ENCODE measurements at regions not wholly inside any gene's neighbourhood (a gene's known extent, or its start where the extent isn't known, plus 50 kb on each side); places are given as distances from the start of the nearest gene placed in this dataset.

DNA sequence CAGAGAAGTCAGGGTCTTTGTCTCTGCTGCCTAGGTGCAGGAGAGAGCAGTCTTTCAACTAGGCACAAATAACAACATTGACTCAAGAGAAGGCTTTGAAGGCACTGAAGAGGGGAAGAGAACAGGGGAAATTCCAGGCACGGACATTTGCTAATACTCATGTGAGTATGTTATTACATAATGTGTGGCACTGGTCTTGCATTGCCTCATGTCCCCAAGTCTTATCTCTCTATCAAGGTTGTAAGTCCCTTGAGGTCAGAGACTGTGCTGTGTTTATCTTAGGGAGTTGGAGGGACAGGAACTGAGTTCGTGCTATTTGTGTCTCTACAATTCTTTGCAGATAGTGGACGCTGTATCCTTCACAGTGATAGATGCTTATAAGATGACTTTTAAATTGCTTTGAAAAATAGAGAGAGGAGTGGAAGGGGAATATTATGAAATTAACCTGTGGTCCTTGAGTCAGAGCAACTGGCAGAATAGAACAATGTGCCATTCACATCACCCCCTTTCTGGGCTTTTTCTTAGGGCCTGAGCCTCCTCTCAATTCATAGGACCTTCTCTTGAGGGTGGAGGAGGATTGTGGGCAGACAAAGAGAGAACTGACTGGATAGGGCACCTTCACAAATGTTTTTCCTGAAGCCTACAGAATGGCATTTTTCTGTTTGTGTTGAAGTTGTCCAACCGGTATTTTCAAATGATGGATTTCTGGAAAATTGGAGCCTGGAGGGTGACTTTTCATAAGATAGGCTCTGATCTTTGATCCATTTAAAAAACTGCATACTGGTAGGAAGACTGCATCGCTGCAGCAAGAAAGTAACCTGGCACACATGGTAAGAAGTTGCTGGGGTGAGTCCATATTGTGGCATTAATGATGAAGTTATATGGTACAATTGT, 96.6 kb upstream of the CXCR4 start:
- TF ChIP-seq, protein P1, sequence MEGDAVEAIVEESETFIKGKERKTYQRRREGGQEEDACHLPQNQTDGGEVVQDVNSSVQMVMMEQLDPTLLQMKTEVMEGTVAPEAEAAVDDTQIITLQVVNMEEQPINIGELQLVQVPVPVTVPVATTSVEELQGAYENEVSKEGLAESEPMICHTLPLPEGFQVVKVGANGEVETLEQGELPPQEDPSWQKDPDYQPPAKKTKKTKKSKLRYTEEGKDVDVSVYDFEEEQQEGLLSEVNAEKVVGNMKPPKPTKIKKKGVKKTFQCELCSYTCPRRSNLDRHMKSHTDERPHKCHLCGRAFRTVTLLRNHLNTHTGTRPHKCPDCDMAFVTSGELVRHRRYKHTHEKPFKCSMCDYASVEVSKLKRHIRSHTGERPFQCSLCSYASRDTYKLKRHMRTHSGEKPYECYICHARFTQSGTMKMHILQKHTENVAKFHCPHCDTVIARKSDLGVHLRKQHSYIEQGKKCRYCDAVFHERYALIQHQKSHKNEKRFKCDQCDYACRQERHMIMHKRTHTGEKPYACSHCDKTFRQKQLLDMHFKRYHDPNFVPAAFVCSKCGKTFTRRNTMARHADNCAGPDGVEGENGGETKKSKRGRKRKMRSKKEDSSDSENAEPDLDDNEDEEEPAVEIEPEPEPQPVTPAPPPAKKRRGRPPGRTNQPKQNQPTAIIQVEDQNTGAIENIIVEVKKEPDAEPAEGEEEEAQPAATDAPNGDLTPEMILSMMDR (conservative IDR thresholded peaks at IDR 0.05; ENCODE audit: low read depth, low read length): no peak
- TF ChIP-seq EZH2 (IDR thresholded peaks at IDR 0.05; ENCODE audit: borderline replicate concordance, low read depth, low read length, poor library complexity, severe bottlenecking): no peak
